Large intestine (tissue), 3 donors: ENCODE measurements at regions not wholly inside any gene's neighbourhood (a gene's known extent, or its start where the extent isn't known, plus 50 kb on each side); places are given as distances from the start of the nearest gene placed in this dataset.

Experiments used
- DNase-seq, 2 donors: peaks; one replicate each; pipeline versions ENCODE4 v3.0.0 to v3.0.0-alpha.2; 2013
- H3K27ac ChIP-seq: one replicate; pipeline ENCODE4 v1.5.1; 2013; ENCODE audit warnings: low read length
- H3K27me3 ChIP-seq: 2 replicates; pipeline ENCODE4 v1.6.1; 2013; ENCODE audit warnings: low read length; ENCODE audit not compliant: control insufficient read depth, insufficient read depth
- H3K36me3 ChIP-seq: 2 replicates; pipeline ENCODE4 v1.6.1; 2013; ENCODE audit warnings: low read length; ENCODE audit not compliant: control insufficient read depth, insufficient read depth
- H3K4me1 ChIP-seq: one replicate; pipeline ENCODE4 v1.6.1; 2013; ENCODE audit warnings: low read length; ENCODE audit not compliant: control insufficient read depth, insufficient read depth
- H3K4me3 ChIP-seq: one replicate; pipeline ENCODE4 v1.5.1; 2013; ENCODE audit warnings: low read length
- H3K9me3 ChIP-seq: one replicate; pipeline ENCODE4 v1.6.1; 2013; ENCODE audit warnings: mild to moderate bottlenecking, low read depth, low read length, moderate library complexity; ENCODE audit not compliant: control insufficient read depth
- WGBS: methylation state at CpG from one replicate; pipeline ENCODE4 v1.1.5; 2013; ENCODE audit warnings: low lambda C conversion rate; ENCODE audit not compliant: insufficient coverage; 5-methylcytosine and 5-hydroxymethylcytosine counted together

DNA sequence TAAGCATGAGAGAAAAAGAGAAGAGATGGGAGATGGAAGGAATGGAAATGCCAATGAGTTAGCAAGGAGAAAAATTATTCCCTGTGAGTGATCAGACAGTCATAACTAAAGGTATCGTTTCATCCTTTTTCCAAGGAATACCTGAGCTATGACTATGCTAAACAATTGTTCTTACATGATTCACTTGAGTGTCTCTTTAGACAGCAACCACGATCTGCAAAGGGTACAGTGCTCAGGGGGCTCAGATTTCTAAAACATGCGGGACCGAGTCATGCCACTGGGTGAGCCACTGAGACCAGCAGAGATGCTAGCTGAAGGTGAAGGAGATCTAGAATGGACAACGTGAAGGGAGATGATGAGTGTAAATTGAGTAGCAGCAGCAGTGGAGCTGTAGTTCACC, 78.0 kb upstream of the CTTNBP2 start:
- no peaks in the 10 kb centered on the region for H3K9me3 ChIP-seq
- no peaks in the 10 kb centered on the region for H3K36me3 ChIP-seq
- H3K4me1 ChIP-seq: no peaks in the 10 kb centered on the region
- no peak for DNase-seq
- no peak overlapping the region for H3K4me3 ChIP-seq
- no peaks in the 10 kb centered on the region for H3K27me3 ChIP-seq
- 75% methylated on average over 1 of the region's 5 CpGs for WGBS
- no peak overlapping the region for H3K27ac ChIP-seq

DNA sequence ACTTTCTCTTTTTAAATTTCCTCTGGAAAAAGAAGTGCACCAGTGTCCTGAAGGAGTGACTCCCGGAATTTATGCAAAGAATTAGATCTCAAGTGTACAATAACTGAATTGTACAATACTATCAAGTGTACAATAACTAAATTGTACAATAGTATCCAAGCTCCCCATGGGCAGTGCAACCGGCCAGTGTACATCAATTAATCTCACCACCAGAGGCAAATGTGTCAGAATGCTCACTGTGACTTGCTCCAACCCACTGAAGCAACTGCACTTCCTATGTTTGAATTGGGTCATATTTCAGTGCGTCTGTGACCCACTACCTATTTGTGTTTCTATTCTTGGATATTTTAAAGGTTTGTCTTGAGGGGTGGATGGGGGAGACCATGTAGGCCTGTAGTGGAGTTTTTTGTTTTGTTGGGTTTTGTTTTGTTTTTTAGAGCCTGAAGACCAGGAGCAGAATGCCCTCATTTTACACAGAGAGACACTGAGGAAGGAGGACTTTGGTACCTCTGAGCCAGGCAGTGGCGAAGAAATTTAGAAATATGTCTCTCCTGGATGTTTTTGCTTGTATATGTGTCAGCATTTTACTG, 78.5 kb upstream of the CTTNBP2 start:
- Histone ChIP-seq H3K36me3 (no peaks in the 10 kb centered on the region), H3K4me3 (no peak overlapping the region), H3K4me1 (no peaks in the 10 kb centered on the region), H3K27ac (no peak overlapping the region), H3K9me3 (no peaks in the 10 kb centered on the region), H3K27me3 (no peaks in the 10 kb centered on the region)
- DNase-seq: no peak
- no CpG with 5 or more reads among the region's 4 CpGs for WGBS

DNA sequence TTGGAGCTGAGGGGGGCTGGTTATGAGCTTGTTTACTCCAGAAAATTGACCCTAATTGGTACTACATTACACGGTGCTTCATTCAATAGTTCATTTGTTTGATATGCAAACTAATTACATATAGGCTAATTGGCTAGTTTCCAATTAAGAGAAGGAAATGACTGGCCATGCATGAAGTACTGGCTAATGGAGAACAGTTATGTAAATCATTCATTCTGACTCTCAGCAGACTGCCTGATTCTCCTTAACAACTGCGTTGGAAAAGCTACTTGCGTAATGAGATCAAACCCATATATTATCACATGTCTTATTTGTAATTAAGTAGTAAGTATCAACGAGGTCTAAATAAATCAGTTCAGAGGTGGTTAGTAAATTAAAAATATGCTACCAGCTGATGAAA, 81.8 kb upstream of the CTTNBP2 start:
- H3K27ac ChIP-seq: no peak overlapping the region
- H3K4me1 ChIP-seq: no peaks in the 10 kb centered on the region
- no peaks in the 10 kb centered on the region for H3K36me3 ChIP-seq
- H3K4me3 ChIP-seq: no peak overlapping the region
- DNase-seq: no peak
- H3K27me3 ChIP-seq: no peaks in the 10 kb centered on the region
- WGBS: 80% methylated on average over 4 of the region's 4 CpGs
- H3K9me3 ChIP-seq: no peaks in the 10 kb centered on the region

DNA sequence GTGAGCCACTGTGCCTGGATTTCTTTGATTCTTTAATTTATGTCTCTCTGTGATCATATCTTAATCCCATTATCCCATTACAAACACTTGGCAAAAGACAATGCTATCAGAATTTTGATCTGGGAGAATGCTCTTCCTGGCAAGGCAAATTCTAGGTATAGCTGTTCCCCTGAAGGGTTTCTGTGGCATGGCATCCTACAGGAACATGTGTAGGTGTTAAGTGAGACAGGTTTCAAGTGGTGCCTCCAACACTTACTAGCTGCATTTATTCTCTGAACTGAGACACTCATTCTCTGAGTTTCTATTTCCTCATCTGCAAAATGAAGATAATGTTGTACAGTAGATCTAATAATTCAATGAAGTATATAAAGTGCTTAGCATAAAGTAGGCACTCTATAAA, 87.1 kb upstream of the CTTNBP2 start:
- DNase-seq: no peak
- no peaks in the 10 kb centered on the region for H3K4me1 ChIP-seq
- H3K36me3 ChIP-seq: no peaks in the 10 kb centered on the region
- no peaks in the 10 kb centered on the region for H3K27me3 ChIP-seq
- no peak overlapping the region for H3K4me3 ChIP-seq
- H3K9me3 ChIP-seq: no peaks in the 10 kb centered on the region
- H3K27ac ChIP-seq: no peak overlapping the region

DNA sequence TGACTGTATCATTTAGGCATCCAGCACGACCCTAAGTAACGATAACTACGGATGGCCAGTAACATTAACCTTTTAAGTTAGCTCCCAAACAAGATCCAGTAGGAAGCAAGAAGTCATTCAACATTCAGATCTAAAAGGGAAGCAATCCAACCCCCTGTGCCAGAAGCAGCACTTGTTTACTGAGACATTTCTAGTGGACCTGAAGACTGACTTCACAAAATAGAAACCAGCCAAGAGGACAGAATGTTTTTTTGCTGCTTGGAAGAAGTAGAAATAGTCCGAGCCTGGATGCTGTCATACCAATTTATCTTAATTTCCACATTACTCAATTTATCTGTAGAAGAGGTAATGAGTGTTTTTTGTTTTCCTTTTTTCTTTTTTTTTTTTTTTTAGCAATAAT, 88.0 kb upstream of the CTTNBP2 start:
- Histone ChIP-seq H3K27ac (no peak overlapping the region), H3K4me3 (no peak overlapping the region), H3K9me3 (no peaks in the 10 kb centered on the region), H3K36me3 (no peaks in the 10 kb centered on the region), H3K27me3 (no peaks in the 10 kb centered on the region), H3K4me1 (no peaks in the 10 kb centered on the region)
- WGBS: 75% methylated on average over 1 of the region's 4 CpGs
- no peak for DNase-seq

DNA sequence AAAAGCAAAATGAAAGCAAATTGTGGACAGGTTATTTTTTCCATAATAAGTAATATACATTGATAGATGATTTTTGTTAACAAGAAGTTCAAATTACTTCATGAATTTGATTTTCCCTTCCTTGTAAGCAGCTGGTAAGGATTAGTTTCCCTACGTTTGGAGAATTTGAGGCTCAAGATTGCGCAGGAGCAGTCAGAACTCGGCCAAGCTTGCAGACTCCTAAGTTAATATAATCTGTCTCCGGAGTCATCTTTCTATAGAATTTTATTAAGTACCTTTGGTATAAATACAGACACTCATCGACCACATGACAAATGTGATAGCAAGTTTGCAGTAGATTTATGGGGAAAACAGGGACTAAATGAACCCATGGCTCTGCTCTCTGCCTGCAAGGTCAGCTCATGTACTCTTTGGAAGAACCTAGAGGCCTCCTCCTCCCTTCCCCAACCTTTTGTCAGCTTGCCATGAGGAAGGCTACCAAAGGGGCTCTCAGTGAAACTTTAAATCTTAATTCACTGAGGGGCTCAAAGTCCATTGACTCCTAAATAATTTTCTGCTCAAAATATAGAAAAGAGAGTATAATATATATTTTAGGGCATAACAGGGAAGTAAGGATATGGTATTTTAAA, 89.2 kb upstream of the CTTNBP2 start:
- no CpG with 5 or more reads among the region's 5 CpGs for WGBS
- no peaks in the 10 kb centered on the region for H3K9me3 ChIP-seq
- H3K4me1 ChIP-seq: no peaks in the 10 kb centered on the region
- H3K36me3 ChIP-seq: no peaks in the 10 kb centered on the region
- no peak for DNase-seq
- no peak overlapping the region for H3K27ac ChIP-seq
- H3K4me3 ChIP-seq: no peak overlapping the region
- H3K27me3 ChIP-seq: no peaks in the 10 kb centered on the region

DNA sequence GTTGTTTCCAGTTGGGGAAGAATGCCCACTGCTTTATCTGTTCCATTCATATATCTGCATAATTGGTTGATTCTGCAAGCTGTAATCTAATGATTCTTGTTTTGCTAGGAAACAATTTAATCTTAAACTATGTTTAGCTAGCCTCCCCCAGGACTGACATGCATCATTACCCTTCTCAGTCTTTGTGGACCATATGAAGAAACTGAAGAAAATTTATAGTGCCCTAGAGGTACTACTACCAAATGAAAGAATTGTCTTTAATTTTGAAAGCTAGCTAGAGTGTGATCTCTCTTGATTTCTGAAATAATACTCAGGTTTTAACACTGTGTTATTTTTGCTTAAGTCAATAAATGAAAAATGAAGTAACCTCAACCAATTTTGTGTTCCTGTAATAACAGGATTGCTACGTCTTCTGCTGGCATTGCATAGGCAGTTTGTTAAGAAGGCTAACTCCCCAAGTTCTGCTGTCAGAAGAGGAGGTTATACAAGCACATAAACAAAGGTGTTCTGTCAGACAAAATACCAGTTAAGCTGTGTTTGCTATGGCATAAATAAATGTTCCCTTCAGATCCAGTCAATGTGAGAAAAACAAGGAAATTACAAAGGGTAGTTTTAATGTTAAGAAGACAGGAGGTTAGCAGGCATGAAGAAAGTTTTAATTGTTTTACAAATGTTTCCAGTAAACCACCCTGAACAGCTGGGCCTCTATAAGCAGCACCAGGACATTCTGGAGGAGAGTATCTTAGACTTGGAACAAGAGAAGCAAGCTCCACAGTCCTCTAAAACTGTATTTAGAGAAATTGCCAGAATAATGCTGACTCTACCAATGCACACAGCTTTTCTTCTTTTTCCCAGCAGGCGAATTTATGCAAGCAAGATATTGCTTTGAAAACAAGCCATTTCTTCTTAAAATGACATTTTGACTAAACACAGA, 90.3 kb upstream of the CTTNBP2 start:
- Histone ChIP-seq H3K27me3 (no peaks in the 10 kb centered on the region), H3K27ac (no peak overlapping the region), H3K4me3 (no peak overlapping the region), H3K4me1 (no peaks in the 10 kb centered on the region), H3K9me3 (no peaks in the 10 kb centered on the region), H3K36me3 (no peaks in the 10 kb centered on the region)
- DNase-seq: no peak
- no CpG with 5 or more reads among the region's 2 CpGs for WGBS

DNA sequence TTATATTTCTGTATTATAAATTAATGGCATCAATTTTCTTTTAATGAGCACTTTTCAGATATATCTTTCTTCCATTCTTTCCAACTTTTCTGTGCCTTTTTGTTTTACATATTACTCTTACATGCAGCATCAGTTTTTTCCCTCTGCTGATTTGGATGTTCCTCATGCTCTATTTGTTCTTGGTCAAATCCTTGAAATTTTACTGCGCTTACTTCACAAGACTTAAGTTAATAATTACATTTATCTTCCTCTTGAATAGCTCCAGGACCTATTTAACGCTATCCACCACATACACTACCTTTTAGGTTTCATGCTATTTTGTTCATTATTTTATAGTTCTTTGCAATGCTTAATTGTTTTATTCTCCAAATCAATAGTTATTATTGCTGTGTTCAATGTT, 97.6 kb upstream of the CTTNBP2 start:
- H3K36me3 ChIP-seq: no peaks in the 10 kb centered on the region
- no peaks in the 10 kb centered on the region for H3K4me1 ChIP-seq
- WGBS: 0% methylated on average over 1 of the region's 2 CpGs
- no peak for DNase-seq
- H3K27me3 ChIP-seq: no peaks in the 10 kb centered on the region
- no peaks in the 10 kb centered on the region for H3K9me3 ChIP-seq
- no peak overlapping the region for H3K27ac ChIP-seq
- no peak overlapping the region for H3K4me3 ChIP-seq

DNA sequence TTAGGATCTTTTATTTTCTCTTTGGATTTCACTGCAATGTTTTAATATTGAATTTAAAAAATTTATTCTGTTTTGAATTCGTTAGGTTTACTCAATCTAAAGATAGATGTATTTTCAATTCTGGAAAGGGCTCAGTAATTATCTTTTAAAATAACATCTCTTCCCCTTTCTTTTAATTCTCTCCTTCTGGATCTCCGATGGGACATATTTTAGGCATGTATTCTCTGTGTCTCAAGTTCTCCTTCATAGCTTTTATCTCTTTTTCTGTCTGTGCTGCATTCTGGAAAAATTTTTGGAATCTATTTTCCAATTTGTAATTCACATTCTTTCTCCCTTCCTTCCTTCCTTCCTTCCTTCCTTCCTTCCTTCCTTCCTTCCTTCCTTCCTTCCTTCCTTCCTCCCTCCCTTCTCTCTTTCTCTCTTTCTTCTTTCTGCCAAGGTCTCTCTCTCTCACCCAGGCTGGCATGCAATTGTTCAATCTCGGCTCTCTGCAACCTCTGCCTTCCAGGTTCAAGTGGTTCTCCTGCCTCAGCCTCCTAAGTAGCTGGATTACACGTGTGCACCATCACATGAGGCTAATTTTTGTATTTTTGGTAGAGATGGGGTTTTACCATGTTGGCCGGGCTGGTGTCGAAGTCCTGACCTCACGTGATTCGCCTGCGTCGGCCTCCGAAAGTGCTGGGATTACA, 98.5 kb upstream of the CTTNBP2 start:
- H3K36me3 ChIP-seq: no peaks in the 10 kb centered on the region
- no peaks in the 10 kb centered on the region for H3K9me3 ChIP-seq
- no peaks in the 10 kb centered on the region for H3K4me1 ChIP-seq
- no peak overlapping the region for H3K27ac ChIP-seq
- 85% methylated on average over 3 of the region's 11 CpGs for WGBS
- no peaks in the 10 kb centered on the region for H3K27me3 ChIP-seq
- DNase-seq: no peak
- no peak overlapping the region for H3K4me3 ChIP-seq

DNA sequence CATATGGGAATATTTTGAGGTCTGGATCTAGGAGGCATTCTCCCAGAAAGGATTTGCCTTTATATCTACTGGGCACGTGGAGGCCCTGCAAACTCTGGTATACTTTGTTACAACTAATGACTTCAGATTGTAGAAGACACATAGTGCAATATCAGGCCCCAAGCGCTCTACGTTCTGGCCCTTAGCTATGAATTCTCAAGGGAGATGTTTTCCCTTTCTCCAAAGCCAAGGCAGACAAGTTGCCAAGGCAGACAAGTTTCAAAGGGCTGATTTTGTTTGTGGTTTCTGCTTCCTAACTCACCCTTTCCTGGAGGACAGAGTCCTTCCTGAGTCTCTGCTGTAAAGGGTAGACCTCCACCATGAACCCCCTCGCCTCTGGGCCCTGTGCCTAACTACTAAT, 99.4 kb upstream of the CTTNBP2 start:
- no peak for DNase-seq
- no peaks in the 10 kb centered on the region for H3K36me3 ChIP-seq
- no peaks in the 10 kb centered on the region for H3K27me3 ChIP-seq
- H3K27ac ChIP-seq: no peak overlapping the region
- no CpG with 5 or more reads among the region's 4 CpGs for WGBS
- H3K9me3 ChIP-seq: no peaks in the 10 kb centered on the region
- H3K4me3 ChIP-seq: no peak overlapping the region
- no peaks in the 10 kb centered on the region for H3K4me1 ChIP-seq
